Non-pigmented ciliary epithelial cell (primary cell): ENCODE measurements at regions not wholly inside any gene's neighbourhood (a gene's known extent, or its start where the extent isn't known, plus 50 kb on each side); places are given as distances from the start of the nearest gene placed in this dataset.
"Not testable (repeated sequence)": the region's sequence is repeated elsewhere in the genome, so short reads cannot be mapped to it uniquely, and the experiment has no call there.

Source experiments
- DNase-seq: peaks from one replicate; pipeline ENCODE4 v3.0.0-alpha.2; 2010; ENCODE audit warnings: low read depth

- no peak for DNase-seq
Measured at GRCh38 chr12:42030588-42030987, 114.1 kb downstream of the GXYLT1 start.

GRCh38 chr12:42027546-42027945 is 117.1 kb downstream of the GXYLT1 start:
- DNase-seq: no peak

GRCh38 chr12:42024495-42024830 is 120.2 kb downstream of the GXYLT1 start:
- no peak for DNase-seq

- DNase-seq: peak; percentile 23
Measured at GRCh38 chr12:42023733-42024494, 120.8 kb downstream of the GXYLT1 start.

- not testable (repeated sequence) for DNase-seq
Measured at GRCh38 chr12:42021937-42022336, 122.7 kb downstream of the GXYLT1 start.

GRCh38 chr12:42021469-42021868 is 123.2 kb downstream of the GXYLT1 start:
- DNase-seq: no peak

- no peak for DNase-seq
Measured at GRCh38 chr12:42020226-42020625, 124.4 kb downstream of the GXYLT1 start.

- DNase-seq: no peak
Measured at GRCh38 chr12:42019746-42020145, 124.9 kb downstream of the GXYLT1 start.

GRCh38 chr12:42017051-42017450 is 127.6 kb downstream of the GXYLT1 start:
- no peak for DNase-seq

- DNase-seq: no peak
Measured at GRCh38 chr12:42015051-42015461, 129.6 kb downstream of the GXYLT1 start.

GRCh38 chr12:42012501-42012900 is 132.2 kb downstream of the GXYLT1 start:
- peak; percentile 41 for DNase-seq

- DNase-seq: no peak
Measured at GRCh38 chr12:42010715-42011114, 134.0 kb downstream of the GXYLT1 start.

- DNase-seq: no peak
Measured at GRCh38 chr12:42010257-42010656, 134.4 kb downstream of the GXYLT1 start.

GRCh38 chr12:42008996-42009395 is 135.7 kb downstream of the GXYLT1 start:
- DNase-seq: no peak

- no peak for DNase-seq
Measured at GRCh38 chr12:42003031-42003430, 141.6 kb downstream of the GXYLT1 start.

GRCh38 chr12:42002563-42002962 is 142.1 kb downstream of the GXYLT1 start:
- DNase-seq: no peak

GRCh38 chr12:41998436-41998835 is 146.2 kb downstream of the GXYLT1 start:
- no peak for DNase-seq

GRCh38 chr12:41993283-41993682 is 151.4 kb downstream of the GXYLT1 start:
- DNase-seq: no peak

GRCh38 chr12:41992692-41993215 is 151.9 kb downstream of the GXYLT1 start:
- no peak for DNase-seq

GRCh38 chr12:41992022-41992421 is 152.7 kb downstream of the GXYLT1 start:
- DNase-seq: no peak

- no peak for DNase-seq
Measured at GRCh38 chr12:41988715-41989114, 156.0 kb downstream of the GXYLT1 start.

GRCh38 chr12:41986513-41986912 is 158.2 kb downstream of the GXYLT1 start:
- DNase-seq: not testable (repeated sequence)

- no peak for DNase-seq
Measured at GRCh38 chr12:41983856-41984255, 160.8 kb downstream of the GXYLT1 start.

GRCh38 chr12:41983394-41983793 is 161.3 kb downstream of the GXYLT1 start:
- DNase-seq: no peak
